ENCODE measurements at regions not wholly inside any gene's neighbourhood (a gene's known extent, or its start where the extent isn't known, plus 50 kb on each side); places are given as distances from the start of the nearest gene placed in this dataset.

DNA sequence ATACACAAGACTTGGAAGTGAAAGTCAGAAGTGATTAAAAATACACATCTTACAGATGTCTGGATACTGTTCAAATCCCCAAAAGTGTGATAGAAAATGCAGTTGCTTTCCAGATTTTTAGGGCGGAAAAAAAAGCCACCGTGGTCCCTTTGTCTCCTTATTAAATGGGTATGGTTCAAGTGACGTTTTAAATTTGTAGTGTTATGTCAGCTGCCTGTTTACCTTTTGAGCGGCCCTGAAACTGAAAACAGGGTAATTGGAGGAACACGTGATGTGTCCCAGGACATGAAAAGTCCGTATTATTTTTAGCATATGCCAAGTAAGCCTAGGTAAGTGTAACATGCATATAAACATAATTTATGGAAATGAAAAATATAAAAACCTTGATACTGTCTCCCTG is 109.0 kb upstream of the PDZRN3 start:
- no peaks in the 10 kb centered on the region for H3K9me3 ChIP-seq
- H3K36me3 ChIP-seq = no peaks in the 10 kb centered on the region
- no peak for DNase-seq (ENCODE audit: low spot score)
- no peak overlapping the region for H3K4me3 ChIP-seq
- no peaks in the 10 kb centered on the region for H3K27me3 ChIP-seq
- no peak overlapping the region for H3K27ac ChIP-seq
- H3K4me1 ChIP-seq = peaks cover 0 to 8% of the 10 kb centered on the region in 2 donors
- TF ChIP-seq, protein P1, sequence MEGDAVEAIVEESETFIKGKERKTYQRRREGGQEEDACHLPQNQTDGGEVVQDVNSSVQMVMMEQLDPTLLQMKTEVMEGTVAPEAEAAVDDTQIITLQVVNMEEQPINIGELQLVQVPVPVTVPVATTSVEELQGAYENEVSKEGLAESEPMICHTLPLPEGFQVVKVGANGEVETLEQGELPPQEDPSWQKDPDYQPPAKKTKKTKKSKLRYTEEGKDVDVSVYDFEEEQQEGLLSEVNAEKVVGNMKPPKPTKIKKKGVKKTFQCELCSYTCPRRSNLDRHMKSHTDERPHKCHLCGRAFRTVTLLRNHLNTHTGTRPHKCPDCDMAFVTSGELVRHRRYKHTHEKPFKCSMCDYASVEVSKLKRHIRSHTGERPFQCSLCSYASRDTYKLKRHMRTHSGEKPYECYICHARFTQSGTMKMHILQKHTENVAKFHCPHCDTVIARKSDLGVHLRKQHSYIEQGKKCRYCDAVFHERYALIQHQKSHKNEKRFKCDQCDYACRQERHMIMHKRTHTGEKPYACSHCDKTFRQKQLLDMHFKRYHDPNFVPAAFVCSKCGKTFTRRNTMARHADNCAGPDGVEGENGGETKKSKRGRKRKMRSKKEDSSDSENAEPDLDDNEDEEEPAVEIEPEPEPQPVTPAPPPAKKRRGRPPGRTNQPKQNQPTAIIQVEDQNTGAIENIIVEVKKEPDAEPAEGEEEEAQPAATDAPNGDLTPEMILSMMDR (IDR thresholded peaks at IDR 0.05) = no peak

DNA sequence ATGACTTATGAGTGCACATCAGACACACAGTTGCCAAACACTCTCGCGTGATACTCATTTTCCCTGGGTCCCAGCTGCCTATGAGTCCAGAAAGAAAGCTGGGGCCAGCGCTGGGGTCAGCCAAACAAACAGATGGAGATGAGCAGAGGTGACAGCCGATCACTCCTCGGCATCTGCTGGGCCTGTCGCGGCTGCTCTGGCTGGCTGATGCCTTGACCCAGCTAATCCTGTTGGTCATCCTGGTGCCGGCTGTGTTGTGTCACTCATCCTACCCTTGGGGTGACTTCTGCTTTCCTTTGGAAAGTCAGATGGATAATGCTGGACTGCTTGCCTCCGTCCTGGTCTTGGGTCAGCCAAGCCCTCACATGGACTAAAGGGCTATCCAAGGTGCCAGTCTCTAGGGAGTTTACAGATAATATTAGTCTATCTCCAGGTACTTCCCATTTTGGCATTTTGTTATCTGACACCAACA is 105.3 kb upstream of the PDZRN3 start:
- Histone ChIP-seq H3K4me1 (peaks cover 0 to 8% of the 10 kb centered on the region in 2 donors), H3K27ac (no peak overlapping the region), H3K9me3 (no peaks in the 10 kb centered on the region), H3K4me3 (no peak overlapping the region), H3K27me3 (no peaks in the 10 kb centered on the region), H3K36me3 (no peaks in the 10 kb centered on the region)
- DNase-seq (ENCODE audit: low spot score) = no peak
- TF ChIP-seq, protein P1 (IDR thresholded peaks at IDR 0.05) = no peak

DNA sequence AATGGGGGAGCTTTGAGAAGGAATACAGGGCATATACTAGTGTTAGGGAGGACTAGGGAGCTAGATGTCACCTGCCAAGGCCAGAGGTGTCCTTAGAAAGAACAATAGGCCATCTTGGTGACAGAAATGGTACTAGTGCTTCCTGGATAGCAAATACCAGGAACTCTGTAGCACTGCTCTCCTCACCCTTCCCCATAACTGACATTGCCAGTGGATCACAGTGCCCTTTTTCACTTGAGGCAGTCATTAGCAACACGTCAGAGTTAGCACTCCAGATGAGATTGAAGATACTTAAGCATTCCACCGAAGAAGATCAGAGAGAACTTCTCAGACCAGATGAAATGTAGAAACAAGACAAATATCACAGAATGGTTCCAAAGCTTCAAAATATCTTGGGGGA is 103.1 kb upstream of the PDZRN3 start:
- Histone ChIP-seq H3K27ac (no peak overlapping the region), H3K4me1 (peaks cover 0 to 8% of the 10 kb centered on the region in 2 donors), H3K27me3 (no peaks in the 10 kb centered on the region), H3K9me3 (no peaks in the 10 kb centered on the region), H3K36me3 (no peaks in the 10 kb centered on the region), H3K4me3 (no peak overlapping the region)
- TF ChIP-seq, protein P1 (IDR thresholded peaks at IDR 0.05) = no peak
- no peak for DNase-seq (ENCODE audit: low spot score)

DNA sequence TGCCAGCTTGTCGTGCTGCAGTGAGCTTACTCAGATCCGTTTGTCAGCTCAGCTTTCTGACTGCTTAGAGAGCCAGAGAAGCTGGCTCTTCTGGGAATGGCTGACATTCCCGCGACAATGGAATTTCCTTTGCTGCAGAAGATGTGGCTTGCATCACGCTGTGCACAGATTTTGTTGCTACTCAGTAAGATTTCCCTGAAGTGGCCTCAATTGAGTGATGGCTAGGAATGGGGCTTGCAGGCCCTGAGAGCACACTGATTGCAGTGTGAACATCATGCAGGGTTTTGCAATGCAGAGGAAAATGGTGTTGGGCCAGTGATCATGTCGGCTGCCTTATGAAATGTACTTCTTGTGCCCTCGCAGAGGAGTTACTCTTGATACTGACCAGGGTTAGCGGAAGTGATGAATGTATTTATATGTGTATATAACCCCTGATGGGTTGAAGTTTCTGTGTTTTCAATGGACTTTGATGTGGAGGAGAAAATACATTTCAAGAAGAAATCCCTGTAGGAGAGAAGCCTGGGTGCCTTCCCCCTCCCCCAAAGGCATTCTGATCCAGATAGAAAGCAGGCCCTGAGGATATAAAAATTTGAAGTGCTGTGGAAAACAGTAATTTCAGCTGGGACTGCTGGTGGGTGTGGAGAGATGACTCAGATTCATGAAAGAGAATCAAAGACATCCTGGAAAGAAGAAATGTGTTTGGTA is 102.5 kb upstream of the PDZRN3 start:
- Histone ChIP-seq H3K27ac (no peak overlapping the region), H3K27me3 (no peaks in the 10 kb centered on the region), H3K9me3 (no peaks in the 10 kb centered on the region), H3K36me3 (no peaks in the 10 kb centered on the region), H3K4me3 (no peak overlapping the region), H3K4me1 (peaks cover 0 to 8% of the 10 kb centered on the region in 2 donors)
- peak; percentile 62 for DNase-seq (ENCODE audit: low spot score)
- TF ChIP-seq, protein P1 (IDR thresholded peaks at IDR 0.05) = no peak

DNA sequence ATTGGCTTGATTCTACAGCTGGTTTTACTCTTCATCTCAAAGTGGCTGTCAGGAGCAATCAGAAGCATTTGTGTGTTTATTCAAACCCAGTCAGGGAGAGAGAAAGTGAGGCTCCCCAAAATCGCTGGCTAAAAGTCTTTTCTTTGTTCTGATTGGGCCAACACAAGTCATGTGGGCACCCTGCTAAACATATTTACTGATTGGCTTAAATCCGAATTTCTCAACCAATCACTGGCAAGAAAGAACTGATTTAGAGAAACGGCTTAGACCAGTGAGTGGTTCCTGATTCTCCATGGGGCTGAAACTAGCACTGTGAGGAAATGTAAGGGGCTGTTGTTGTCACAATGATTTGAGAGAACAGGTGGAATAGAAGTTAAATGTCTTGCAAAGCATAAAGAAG is 98.9 kb upstream of the PDZRN3 start:
- TF ChIP-seq, protein P1 (IDR thresholded peaks at IDR 0.05) = no peak
- H3K27ac ChIP-seq = no peak overlapping the region
- H3K9me3 ChIP-seq = no peaks in the 10 kb centered on the region
- no peak overlapping the region for H3K4me3 ChIP-seq
- no peaks in the 10 kb centered on the region for H3K36me3 ChIP-seq
- H3K27me3 ChIP-seq = no peaks in the 10 kb centered on the region
- no peaks in the 10 kb centered on the region for H3K4me1 ChIP-seq
- DNase-seq (ENCODE audit: low spot score) = no peak

DNA sequence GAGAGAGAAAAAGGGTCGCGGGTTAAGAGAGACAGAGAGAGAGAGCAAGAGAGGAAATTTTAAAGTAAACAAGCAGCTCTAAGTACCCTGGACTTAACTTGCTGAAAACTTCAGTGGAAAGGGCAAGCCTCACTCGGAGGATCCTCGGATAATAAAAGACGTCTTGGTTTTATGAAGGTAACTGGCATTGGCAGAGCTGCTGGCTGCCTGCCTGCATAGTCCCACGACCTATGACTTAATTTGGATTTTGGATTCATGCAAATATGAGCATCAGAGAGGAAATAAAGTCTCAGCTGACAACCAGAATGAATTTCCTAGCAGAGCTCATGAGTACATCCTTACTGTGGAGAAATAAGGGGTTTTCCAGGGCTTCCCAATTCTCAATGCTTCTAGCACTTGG is 95.1 kb upstream of the PDZRN3 start:
- Histone ChIP-seq H3K4me1 (no peaks in the 10 kb centered on the region), H3K9me3 (no peaks in the 10 kb centered on the region), H3K27ac (no peak overlapping the region), H3K36me3 (no peaks in the 10 kb centered on the region), H3K4me3 (no peak overlapping the region), H3K27me3 (no peaks in the 10 kb centered on the region)
- DNase-seq (ENCODE audit: low spot score) = no peak
- TF ChIP-seq, protein P1 (IDR thresholded peaks at IDR 0.05) = no peak
